Mucosa of descending colon (tissue), 3 donors: ENCODE measurements at regions not wholly inside any gene's neighbourhood (a gene's known extent, or its start where the extent isn't known, plus 50 kb on each side); places are given as distances from the start of the nearest gene placed in this dataset.
A peak's percentile ranks its signal among the peaks of the same experiment; 100 is the strongest.

Experiments used
- ATAC-seq: fragments of 200-7000 bp; cut with Tn5 transposase; one replicate; pipeline ENCODE4 v1.9.1; 2020; ENCODE audit warnings: mild to moderate bottlenecking, moderate library complexity
- DNase-seq, 3 donors: peaks; one replicate each; pipeline ENCODE4 v3.0.0-alpha.2; 2020
- H3K36me3 ChIP-seq: fragments of 200-600 bp; one replicate; pipeline ENCODE4 v1.8.0; 2021; ENCODE audit warnings: low read depth, mild to moderate bottlenecking
- H3K4me1 ChIP-seq: fragments of 200-600 bp; one replicate; pipeline ENCODE4 v1.8.0; 2021; ENCODE audit warnings: low read depth, mild to moderate bottlenecking
- H3K4me3 ChIP-seq: fragments of 200-600 bp; one replicate; pipeline ENCODE4 v1.8.0; 2021; ENCODE audit warnings: mild to moderate bottlenecking
- H3K9me3 ChIP-seq: fragments of 200-600 bp; one replicate; pipeline ENCODE4 v1.8.0; 2021; ENCODE audit warnings: mild to moderate bottlenecking
- intact Hi-C, 2 donors: fragments of 100-400 bp; cut with DNase I in 1 of 2; cut with micrococcal nuclease in 1 of 2; formaldehyde crosslinking; loops; one replicate each; pipeline versions ENCODE4 v1.11.0 to v1.11.1; 2022; cut with DNase I, micrococcal nuclease
- TF ChIP-seq, protein P1 (sequence below): fragments of 200-600 bp; IDR thresholded peaks from one replicate; pipeline ENCODE4 v1.8.0; 2022; ENCODE audit warnings: antibody characterized with exemption, mild to moderate bottlenecking
- donor health status: DM: no; HTN: no; CAD: no; lungs with moderate emphysema.
- donor health status: DM: no; HTN: no; CAD: no.
- donor health status: DM: no; HTN: yes; CAD: no.

DNA sequence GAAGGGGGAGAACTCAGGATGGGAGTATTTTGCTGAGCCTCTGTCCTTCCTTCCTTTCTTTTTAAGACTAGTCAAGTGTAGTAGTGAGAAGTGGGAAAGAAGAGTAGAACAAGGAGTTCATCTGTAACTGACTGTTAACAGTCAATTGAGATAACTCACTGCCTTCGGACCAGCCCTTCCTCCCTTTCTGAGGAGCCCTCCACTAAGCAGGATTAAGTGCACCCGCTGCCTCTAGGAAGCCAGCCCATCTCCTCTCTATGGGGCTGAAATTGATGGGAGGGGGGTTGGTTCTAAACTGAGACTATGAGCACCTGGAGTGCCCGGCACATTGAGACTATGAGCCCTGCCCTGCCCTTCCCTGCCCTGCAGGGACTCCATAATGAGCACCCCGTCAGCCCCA, 72.7 kb upstream of the TINAGL1 start:
- Histone ChIP-seq H3K36me3 (no peaks in the 10 kb centered on the region), H3K9me3 (no peaks in the 10 kb centered on the region), H3K4me1 (no peaks in the 10 kb centered on the region), H3K4me3 (no peak overlapping the region)
- intact Hi-C loops: no loop called here
- ATAC-seq: no peak
- DNase-seq: no peak
- TF ChIP-seq, protein P1, sequence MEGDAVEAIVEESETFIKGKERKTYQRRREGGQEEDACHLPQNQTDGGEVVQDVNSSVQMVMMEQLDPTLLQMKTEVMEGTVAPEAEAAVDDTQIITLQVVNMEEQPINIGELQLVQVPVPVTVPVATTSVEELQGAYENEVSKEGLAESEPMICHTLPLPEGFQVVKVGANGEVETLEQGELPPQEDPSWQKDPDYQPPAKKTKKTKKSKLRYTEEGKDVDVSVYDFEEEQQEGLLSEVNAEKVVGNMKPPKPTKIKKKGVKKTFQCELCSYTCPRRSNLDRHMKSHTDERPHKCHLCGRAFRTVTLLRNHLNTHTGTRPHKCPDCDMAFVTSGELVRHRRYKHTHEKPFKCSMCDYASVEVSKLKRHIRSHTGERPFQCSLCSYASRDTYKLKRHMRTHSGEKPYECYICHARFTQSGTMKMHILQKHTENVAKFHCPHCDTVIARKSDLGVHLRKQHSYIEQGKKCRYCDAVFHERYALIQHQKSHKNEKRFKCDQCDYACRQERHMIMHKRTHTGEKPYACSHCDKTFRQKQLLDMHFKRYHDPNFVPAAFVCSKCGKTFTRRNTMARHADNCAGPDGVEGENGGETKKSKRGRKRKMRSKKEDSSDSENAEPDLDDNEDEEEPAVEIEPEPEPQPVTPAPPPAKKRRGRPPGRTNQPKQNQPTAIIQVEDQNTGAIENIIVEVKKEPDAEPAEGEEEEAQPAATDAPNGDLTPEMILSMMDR: no peak

DNA sequence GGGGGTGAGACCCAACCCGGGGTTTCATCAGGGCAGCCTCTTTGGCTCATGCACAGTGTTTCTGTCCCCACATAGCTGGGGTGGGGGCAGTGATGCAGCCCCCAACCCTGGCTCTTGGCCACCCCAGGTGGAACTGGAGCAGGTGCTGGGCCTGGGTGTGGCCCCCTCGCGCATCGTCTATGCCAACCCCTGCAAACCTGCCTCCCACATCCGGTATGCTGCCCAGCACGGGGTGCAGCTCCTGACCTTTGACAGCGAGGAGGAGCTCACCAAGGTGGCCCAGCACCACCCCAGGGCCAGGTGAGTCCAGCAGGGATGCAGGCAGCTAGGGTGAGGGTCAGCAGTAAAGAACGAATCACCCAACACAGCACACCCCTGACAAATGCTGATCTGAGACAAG, 72.3 kb upstream of the TINAGL1 start:
- intact Hi-C loops: no loop called here
- Histone ChIP-seq H3K4me1 (no peaks in the 10 kb centered on the region), H3K36me3 (no peaks in the 10 kb centered on the region), H3K4me3 (no peak overlapping the region), H3K9me3 (no peaks in the 10 kb centered on the region)
- ATAC-seq: peak; percentile 67
- peak in 1 of 3 donors; percentile 61 for DNase-seq
- TF ChIP-seq, protein P1: no peak

DNA sequence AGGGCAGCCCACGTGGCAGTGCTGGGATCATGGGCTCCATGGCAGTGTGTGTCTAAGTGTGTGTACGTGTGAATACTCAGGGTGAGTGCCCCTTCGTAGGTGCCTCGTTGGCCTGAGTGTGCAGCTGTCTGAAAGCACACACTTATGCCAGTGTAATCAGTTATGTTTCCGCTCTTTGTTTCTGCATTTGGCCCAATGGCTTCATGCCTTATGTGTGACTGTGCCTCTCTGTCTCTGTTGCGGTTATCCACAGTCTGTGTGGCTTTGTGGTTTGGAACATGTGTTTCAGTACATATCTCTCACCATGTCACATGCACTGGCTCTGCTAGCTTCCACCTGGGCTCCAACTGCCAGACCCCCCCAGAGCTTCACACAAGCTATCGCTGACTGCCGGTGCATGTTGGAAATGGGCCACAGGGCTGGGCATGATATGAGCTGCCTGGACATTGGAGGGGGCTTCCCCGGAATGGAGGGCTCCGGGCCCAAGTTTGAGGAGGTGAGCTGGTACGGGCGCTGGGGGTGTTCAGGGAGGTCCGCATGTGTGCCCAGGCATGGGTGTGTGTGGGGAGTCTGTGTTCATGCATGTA, 70.3 kb upstream of the TINAGL1 start:
- intact Hi-C loops: no loop called here
- no peaks in the 10 kb centered on the region for H3K36me3 ChIP-seq
- H3K4me1 ChIP-seq: peaks cover 3% of the 10 kb centered on the region
- H3K9me3 ChIP-seq: no peaks in the 10 kb centered on the region
- DNase-seq (no peak), ATAC-seq (no peak)
- TF ChIP-seq, protein P1: no peak
- H3K4me3 ChIP-seq: no peak overlapping the region

DNA sequence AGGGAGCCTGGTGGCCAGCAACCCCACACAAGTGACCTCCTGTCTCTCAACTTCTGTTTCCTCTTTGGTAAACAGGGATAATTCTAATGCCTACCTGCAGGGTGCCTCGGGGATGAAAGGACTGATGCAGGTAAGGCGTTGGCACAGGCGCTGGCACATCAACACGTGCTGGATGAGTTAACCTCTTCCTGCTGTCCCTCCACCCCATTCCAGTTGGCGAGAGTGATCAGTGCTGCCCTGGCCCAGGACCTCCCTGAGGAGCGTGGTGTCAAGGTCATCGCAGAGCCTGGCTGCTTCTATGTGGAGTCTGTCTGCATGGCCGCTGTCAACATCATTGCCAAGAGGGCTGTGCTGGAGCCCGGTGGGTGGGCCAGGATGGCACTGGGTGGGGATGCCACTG, 69.1 kb upstream of the TINAGL1 start:
- TF ChIP-seq, protein P1: no peak
- peaks cover 3% of the 10 kb centered on the region for H3K4me1 ChIP-seq
- no peaks in the 10 kb centered on the region for H3K36me3 ChIP-seq
- DNase-seq (no peak), ATAC-seq (peak; percentile 8)
- intact Hi-C loops: no loop called here
- H3K4me3 ChIP-seq: no peak overlapping the region
- H3K9me3 ChIP-seq: no peaks in the 10 kb centered on the region

DNA sequence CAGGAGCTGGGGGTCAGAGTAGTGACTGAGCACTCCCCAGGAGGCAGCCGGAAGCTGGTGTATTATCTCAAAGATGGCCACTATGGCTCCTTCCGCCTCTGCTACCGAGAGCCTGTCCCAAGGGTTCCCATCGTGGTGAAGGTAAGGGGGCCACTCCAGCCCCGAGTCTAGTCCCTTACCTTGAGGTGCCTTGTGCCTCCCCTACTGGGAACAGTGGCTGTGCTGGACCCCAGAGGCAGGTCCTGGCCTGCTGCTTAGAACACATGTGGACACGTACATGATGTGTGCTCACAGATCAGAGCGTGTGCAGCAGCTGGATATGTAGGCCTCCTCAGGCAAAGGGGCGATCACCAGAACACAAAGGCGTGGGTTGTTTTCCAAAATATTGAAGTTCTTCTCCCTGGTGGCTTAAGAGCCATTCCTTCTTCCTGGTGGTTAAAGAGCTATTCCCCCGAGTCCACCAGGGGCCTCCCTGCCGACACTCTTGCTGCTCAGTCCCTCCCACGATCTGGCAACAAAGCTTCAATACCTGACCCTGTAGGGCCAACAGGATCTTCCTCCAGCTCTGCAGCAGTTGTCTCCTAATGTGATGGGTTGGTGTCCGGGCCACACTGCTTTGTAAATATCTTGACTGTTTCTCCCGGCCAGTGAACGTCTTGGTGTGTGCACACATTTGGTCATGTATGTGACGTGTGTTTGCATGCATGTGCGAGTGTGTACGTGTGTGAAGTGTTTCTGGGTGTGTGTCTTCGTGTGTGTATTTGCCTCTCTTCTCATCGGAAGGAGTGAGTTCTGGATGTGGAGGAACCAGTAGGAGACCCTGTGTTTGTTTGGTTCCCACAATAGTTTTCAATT, 68.4 kb upstream of the TINAGL1 start:
- intact Hi-C loops: no loop called here
- ATAC-seq: no peak
- no peaks in the 10 kb centered on the region for H3K36me3 ChIP-seq
- TF ChIP-seq, protein P1: no peak
- no peaks in the 10 kb centered on the region for H3K9me3 ChIP-seq
- H3K4me1 ChIP-seq: peaks cover 3% of the 10 kb centered on the region
- H3K4me3 ChIP-seq: no peak overlapping the region
- no peak for DNase-seq
